ENCODE measurements at regions not wholly inside any gene's neighbourhood (a gene's known extent, or its start where the extent isn't known, plus 50 kb on each side); places are given as distances from the start of the nearest gene placed in this dataset.

- TF ChIP-seq CTCF (IDR thresholded peaks at IDR 0.05) (no peak), POLR2A (IDR thresholded peaks at IDR 0.05) (no peak)
These were observed 128.5 kb upstream of the POU3F1 start for GRCh38 chr1:38175121-38175520.
